GM19395 (cell line): ENCODE measurements at regions not wholly inside any gene's neighbourhood (a gene's known extent, or its start where the extent isn't known, plus 50 kb on each side); places are given as distances from the start of the nearest gene placed in this dataset.
A peak's percentile ranks its signal among the peaks of the same experiment; 100 is the strongest.

Experiments
- ATAC-seq: cut with Tn5 transposase; IDR thresholded peaks from one replicate; pipeline ENCODE4 v1.9.1; 2021; ENCODE audit warnings: mild to moderate bottlenecking, moderate library complexity; ENCODE audit not compliant: unreplicated experiment

GRCh38 chr3:27861046-27862036 lies 139.2 kb upstream of the EOMES start:
- no peak for ATAC-seq

DNA sequence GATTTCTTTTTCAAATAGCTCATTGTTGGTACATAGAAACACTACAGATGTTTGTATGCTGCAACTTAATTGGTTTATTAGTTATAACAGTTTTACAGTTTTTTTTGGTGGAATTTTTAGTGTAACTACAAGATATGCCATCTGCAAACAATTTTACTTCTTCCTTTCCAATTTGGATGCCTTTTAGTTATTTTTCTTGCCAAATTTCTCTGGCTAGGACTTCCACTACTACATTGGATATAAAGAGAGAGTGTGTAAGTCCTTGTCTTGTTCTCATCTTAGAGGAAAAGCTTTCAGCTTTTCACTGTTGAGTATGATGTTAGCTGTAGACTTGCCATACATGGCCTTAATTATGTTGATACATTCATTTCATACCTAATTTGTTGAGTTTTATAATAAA lies 143.6 kb upstream of the EOMES start:
- ATAC-seq: no peak

- no peak for ATAC-seq
These were observed 147.0 kb upstream of the EOMES start for GRCh38 chr3:27869152-27869551.

GRCh38 chr3:27877061-27878013 lies 155.2 kb upstream of the EOMES start:
- no peak for ATAC-seq

- no peak for ATAC-seq
These were observed 155.9 kb upstream of the EOMES start for GRCh38 chr3:27878014-27878383.

GRCh38 chr3:27880969-27881892 lies 159.1 kb upstream of the EOMES start:
- peak; percentile 61 for ATAC-seq

DNA sequence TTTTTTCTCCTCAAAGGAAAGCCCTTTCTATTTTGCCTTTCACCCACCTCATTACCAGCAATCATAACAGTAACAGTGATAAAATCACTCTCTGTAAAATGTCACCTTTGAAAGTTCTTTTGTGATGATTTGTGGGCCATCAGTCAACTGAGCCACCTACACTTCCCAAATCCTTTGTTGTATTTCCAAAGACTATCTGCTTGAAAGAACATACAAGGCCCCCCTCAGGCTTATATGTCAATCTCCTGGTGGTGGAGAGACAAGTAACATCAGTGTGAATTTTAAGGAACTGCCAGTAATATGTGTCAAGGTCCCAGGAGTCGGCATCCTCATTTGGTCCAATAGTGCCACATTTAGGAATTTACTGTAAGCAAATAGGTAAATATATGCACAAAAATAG lies 161.1 kb upstream of the EOMES start:
- ATAC-seq: no peak

- ATAC-seq: no peak
These were observed 163.5 kb upstream of the EOMES start for GRCh38 chr3:27885641-27886040.

GRCh38 chr3:27888562-27888961 lies 166.4 kb upstream of the EOMES start:
- ATAC-seq: no peak

GRCh38 chr3:27889745-27890144 lies 167.6 kb upstream of the EOMES start:
- ATAC-seq: no peak

DNA sequence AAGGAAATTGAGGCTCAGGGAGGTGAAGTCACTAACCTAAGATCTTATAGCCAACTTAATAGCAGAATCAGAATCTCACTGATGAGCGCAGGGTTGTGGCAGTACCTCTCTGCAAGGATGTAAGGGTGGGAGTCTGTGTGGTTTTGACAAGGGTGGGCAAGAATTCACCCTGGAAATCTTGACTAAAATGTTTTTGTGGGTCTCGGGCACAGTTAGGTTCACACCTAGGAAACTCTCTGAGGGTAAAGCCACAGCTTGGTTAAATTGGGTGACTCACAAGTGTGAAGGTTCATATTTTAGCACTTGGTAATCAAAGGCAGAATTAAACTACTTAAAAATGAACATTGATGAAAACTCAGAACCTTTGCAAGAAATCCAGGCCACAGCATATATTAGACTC lies 178.2 kb upstream of the EOMES start:
- no peak for ATAC-seq

GRCh38 chr3:27903446-27903845 lies 181.3 kb upstream of the EOMES start:
- no peak for ATAC-seq

- no peak for ATAC-seq
These were observed 183.5 kb upstream of the EOMES start for GRCh38 chr3:27905625-27906024.

- ATAC-seq: no peak
These were observed 185.0 kb upstream of the EOMES start for GRCh38 chr3:27907148-27907547.

- ATAC-seq: no peak
These were observed 185.8 kb upstream of the EOMES start for GRCh38 chr3:27907929-27908328.

- no peak for ATAC-seq
These were observed 188.3 kb upstream of the EOMES start for GRCh38 chr3:27910456-27910855.

DNA sequence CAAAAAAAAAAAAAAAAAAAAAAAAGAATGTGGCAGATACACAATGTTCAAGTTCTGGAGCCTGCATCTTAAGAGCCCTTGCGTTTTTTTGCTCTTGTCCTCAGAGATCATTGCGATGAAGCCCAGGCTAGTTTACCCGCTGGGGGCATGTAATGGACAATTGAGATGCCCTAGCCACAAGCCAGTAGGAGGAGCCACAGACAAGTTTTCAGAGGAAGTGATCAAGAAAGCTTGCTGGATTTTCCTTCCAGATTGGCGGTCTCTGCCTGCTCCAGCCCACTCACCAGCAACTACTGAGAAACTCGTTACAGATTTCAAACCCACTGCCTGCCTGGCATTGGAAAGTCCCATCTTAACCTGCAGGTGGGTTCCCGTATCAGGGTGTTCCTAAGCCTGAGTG lies 192.1 kb upstream of the EOMES start:
- ATAC-seq: no peak

DNA sequence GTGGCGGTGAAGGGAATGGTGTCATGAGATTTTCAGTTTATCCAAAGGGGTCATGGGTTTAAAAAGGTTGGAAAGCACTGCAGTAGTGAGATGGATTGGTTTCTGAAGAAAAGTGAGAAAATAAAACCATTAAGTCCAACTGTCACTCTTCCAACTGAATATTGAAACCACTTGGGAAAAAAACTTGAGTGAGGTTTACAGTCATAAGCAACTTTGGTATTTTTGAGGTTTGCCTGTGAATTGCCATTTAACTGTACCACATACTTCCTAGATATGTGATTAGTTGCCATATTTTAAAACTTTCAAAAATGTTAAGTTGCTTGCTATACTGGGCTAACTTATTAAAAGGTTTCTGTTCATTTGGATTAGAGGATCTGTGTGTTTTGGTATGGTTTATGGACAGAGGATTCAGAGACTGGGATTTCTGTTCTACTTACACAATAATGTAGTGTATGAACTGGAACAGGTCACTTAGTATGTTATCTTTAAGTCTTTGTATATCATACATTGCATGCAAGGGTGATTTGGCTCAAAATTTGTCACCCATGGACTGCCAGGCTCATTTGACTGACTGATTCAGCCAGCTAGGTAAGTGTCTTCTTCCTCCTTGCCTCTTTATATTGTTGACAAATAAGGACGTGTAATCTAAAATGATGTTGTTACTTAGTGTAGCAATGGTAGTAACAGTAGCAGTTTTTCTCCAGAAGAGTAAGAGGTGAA lies 201.4 kb upstream of the EOMES start:
- ATAC-seq: no peak

DNA sequence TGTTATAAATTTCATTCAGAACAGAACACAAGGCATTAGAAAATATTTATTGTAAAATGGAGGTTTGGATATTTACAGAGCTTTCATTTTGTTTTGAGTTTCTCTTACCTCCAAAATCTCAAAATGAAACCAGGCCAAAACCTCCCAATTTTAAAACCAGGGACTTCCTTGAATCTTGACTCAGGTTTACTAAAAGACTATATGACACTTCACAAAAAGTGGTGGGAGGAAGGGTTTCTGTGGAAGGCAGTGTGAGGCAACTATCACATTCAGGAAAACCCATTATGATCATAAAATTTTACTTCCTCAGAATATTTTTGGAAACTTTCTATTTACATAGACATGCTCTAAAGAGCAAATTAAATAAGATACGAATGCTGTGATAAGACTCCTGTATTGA lies 205.8 kb upstream of the EOMES start:
- ATAC-seq: no peak

DNA sequence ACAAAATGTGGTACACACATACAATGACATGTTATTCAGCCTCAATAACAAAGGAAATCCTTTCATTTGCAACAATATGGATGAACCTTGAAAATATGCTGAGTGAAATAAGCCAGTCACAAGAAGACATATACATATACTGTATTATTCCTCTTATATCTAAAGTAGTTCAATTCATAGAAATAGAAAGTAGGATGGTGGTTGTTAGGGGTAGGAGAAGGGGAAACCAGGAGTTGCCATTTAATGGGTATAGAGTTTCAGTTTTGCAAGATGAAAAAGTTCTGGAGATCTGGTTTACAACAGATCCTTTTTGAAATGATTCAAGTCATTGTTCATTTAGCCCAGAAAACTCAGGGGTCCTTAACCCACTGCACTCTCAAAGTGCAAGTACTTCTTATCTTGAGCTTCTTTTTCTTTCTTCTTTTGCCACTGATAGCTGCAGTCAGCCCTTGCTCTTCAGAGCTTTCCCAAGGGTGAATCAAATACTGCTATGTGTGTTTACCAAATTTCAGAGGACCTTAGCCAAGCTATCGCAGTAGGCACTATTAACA lies 208.0 kb upstream of the EOMES start:
- no peak for ATAC-seq
